IMR-90 (cell line): ENCODE measurements at regions not wholly inside any gene's neighbourhood (a gene's known extent, or its start where the extent isn't known, plus 50 kb on each side); places are given as distances from the start of the nearest gene placed in this dataset.

Experiments used
- ATAC-seq: fragments of 200-7000 bp; cut with Tn5 transposase; 2 replicates; pipeline ENCODE4 v1.9.1; 2020; ENCODE audit warnings: low read depth, mild to moderate bottlenecking, moderate library complexity
- BruUV-seq: library from RNA; stranded (reverse); fragments of 400-500 nt; replicated peaks from 2 replicates; lab custom pipeline; 2021; lab: Mats Ljungman, UMichigan
- CTCF ChIA-PET: fragments of 300-600 bp; formaldehyde crosslinking; extraction: SDS; loops from one replicate; lab custom pipeline; 2021; ENCODE audit warnings: antibody characterized with exemption; lab: Yijun Ruan, JAX
- POLR2A ChIA-PET: fragments of 300-600 bp; sonication (Branson Sonifier 250); formaldehyde crosslinking; loops from one replicate; lab custom pipeline; 2022; ENCODE audit warnings: antibody characterized with exemption; ENCODE audit not compliant: unreplicated experiment; lab: Charles Lee
- DNase-seq: peaks from one replicate; pipeline ENCODE4 v3.0.0; 2013
- H2AFZ ChIP-seq: replicated peaks from 2 replicates; pipeline ENCODE3; 2013; ENCODE audit warnings: low read length, mild to moderate bottlenecking; ENCODE audit not compliant: poor library complexity
- H2AK5ac ChIP-seq: 2 replicates; pipeline ENCODE4 v1.6.1; 2013; ENCODE audit warnings: low read depth, low read length, inconsistent platforms
- H2AK9ac ChIP-seq: replicated peaks from 2 replicates; pipeline ENCODE3; 2013; ENCODE audit warnings: mild to moderate bottlenecking, low read depth, low read length, moderate library complexity; ENCODE audit not compliant: poor library complexity
- H2BK120ac ChIP-seq: 2 replicates; pipeline ENCODE4 v1.6.1; 2013; ENCODE audit warnings: low read depth, low read length, inconsistent platforms
- H2BK15ac ChIP-seq: 3 replicates; pipeline ENCODE4 v1.6.1; 2013; ENCODE audit warnings: low read depth, low read length, inconsistent platforms
- H2BK20ac ChIP-seq: 2 replicates; pipeline ENCODE4 v1.6.1; 2013; ENCODE audit warnings: low read depth, mild to moderate bottlenecking, inconsistent platforms, low read length, moderate library complexity
- H2BK5ac ChIP-seq: 2 replicates; pipeline ENCODE4 v1.6.1; 2013; ENCODE audit warnings: mild to moderate bottlenecking, low read depth, low read length, inconsistent platforms; ENCODE audit not compliant: poor library complexity, severe bottlenecking
- H3K14ac ChIP-seq: replicated peaks from 2 replicates; pipeline ENCODE4 v1.6.1; 2013; ENCODE audit warnings: low read depth, low read length, inconsistent platforms
- H3K18ac ChIP-seq: 2 replicates; pipeline ENCODE4 v1.6.1; 2013; ENCODE audit warnings: low read depth, low read length, control low read depth
- H3K23ac ChIP-seq: 2 replicates; pipeline ENCODE4 v1.6.1; 2013; ENCODE audit warnings: low read depth, low read length, inconsistent platforms
- H3K27ac ChIP-seq: 2 replicates; pipeline ENCODE4 v1.5.1; 2013; ENCODE audit warnings: mild to moderate bottlenecking, control low read depth, low read length; ENCODE audit not compliant: insufficient read depth
- H3K27me3 ChIP-seq: 2 replicates; pipeline ENCODE4 v1.6.1; 2013; ENCODE audit warnings: low read length; ENCODE audit not compliant: control insufficient read depth, insufficient read depth
- H3K36me3 ChIP-seq: 2 replicates; pipeline ENCODE4 v1.6.1; 2013; ENCODE audit warnings: low read length, mixed read lengths; ENCODE audit not compliant: control insufficient read depth, insufficient read depth
- H3K4ac ChIP-seq: 2 replicates; pipeline ENCODE4 v1.6.1; 2013; ENCODE audit warnings: low read depth, low read length, inconsistent platforms
- H3K4me1 ChIP-seq: 2 replicates; pipeline ENCODE4 v1.6.1; 2013; ENCODE audit warnings: low read length, mixed read lengths; ENCODE audit not compliant: control insufficient read depth, insufficient read depth
- H3K4me2 ChIP-seq: 2 replicates; pipeline ENCODE4 v1.6.1; 2013; ENCODE audit warnings: low read depth, mild to moderate bottlenecking, control low read depth, low read length, moderate library complexity
- H3K4me3 ChIP-seq: 2 replicates; pipeline ENCODE4 v1.5.1; 2013; ENCODE audit warnings: low read depth, mild to moderate bottlenecking, control low read depth, low read length, moderate library complexity; ENCODE audit not compliant: insufficient read depth
- H3K56ac ChIP-seq: 2 replicates; pipeline ENCODE4 v1.6.1; 2013; ENCODE audit warnings: low read length, inconsistent platforms; ENCODE audit not compliant: insufficient read depth; ENCODE audit errors: extremely low read depth
- H3K79me1 ChIP-seq, 2 experiments: 2 replicates each; pipeline ENCODE4 v1.6.1; 2013; ENCODE audit warnings: low read length in 2 of 2, inconsistent platforms in 1 of 2, low read depth in 1 of 2
- H3K9ac ChIP-seq: 2 replicates; pipeline ENCODE4 v1.6.1; 2013; ENCODE audit warnings: low read depth, low read length, control low read depth
- H3K9me1 ChIP-seq: 2 replicates; pipeline ENCODE4 v1.6.1; 2013; ENCODE audit warnings: low read length, inconsistent platforms; ENCODE audit not compliant: insufficient read depth
- H3K9me3 ChIP-seq: 2 replicates; pipeline ENCODE4 v1.6.1; 2013; ENCODE audit warnings: low read length; ENCODE audit not compliant: control insufficient read depth, insufficient read depth
- H4K20me1 ChIP-seq: 2 replicates; pipeline ENCODE4 v1.6.1; 2013; ENCODE audit warnings: low read length, inconsistent platforms; ENCODE audit not compliant: insufficient read depth
- H4K5ac ChIP-seq: 2 replicates; pipeline ENCODE4 v1.6.1; 2013; ENCODE audit warnings: mild to moderate bottlenecking, low read depth, low read length, control low read depth
- H4K8ac ChIP-seq, 2 experiments: 2 replicates each; pipeline ENCODE4 v1.6.1; 2013; ENCODE audit warnings: low read depth in 2 of 2, low read length in 2 of 2, control low read depth in 1 of 2, inconsistent platforms in 1 of 2
- H4K91ac ChIP-seq: 2 replicates; pipeline ENCODE4 v1.6.1; 2013; ENCODE audit warnings: low read depth, low read length, inconsistent platforms; ENCODE audit not compliant: insufficient read depth
- BHLHE40 ChIP-seq: fragments of 150-350 bp; IDR thresholded peaks from 2 replicates; pipeline ENCODE4 v1.6.1; 2016; ENCODE audit warnings: mild to moderate bottlenecking, low read depth, low read length
- CEBPB ChIP-seq: IDR thresholded peaks from 2 replicates; pipeline ENCODE4 v1.6.1; 2012; ENCODE audit warnings: low read depth, low read length, improper control_type of control experiment
- CHD1 ChIP-seq: IDR thresholded peaks from 2 replicates; pipeline ENCODE4 v1.6.1; 2012; ENCODE audit warnings: low read depth, low read length, improper control_type of control experiment
- CTCF ChIP-seq: conservative IDR thresholded peaks from 2 replicates; pipeline ENCODE4 v1.5.1; 2012; ENCODE audit warnings: mild to moderate bottlenecking, low read depth, low read length, improper control_type of control experiment
- ELK1 ChIP-seq: fragments of 150-350 bp; IDR thresholded peaks from 2 replicates; pipeline ENCODE4 v1.6.1; 2016; ENCODE audit warnings: low read depth, mild to moderate bottlenecking, low read length, moderate library complexity, borderline replicate concordance
- FOS ChIP-seq: fragments of 150-350 bp; IDR thresholded peaks from 2 replicates; pipeline ENCODE4 v1.6.1; 2016; ENCODE audit warnings: low read depth, low read length
- MAFK ChIP-seq: IDR thresholded peaks from 2 replicates; pipeline ENCODE4 v1.6.1; 2012; ENCODE audit warnings: low read depth, low read length, improper control_type of control experiment
- MAZ ChIP-seq: IDR thresholded peaks from 2 replicates; pipeline ENCODE4 v1.6.1; 2012; ENCODE audit warnings: low read depth, mild to moderate bottlenecking, low read length, improper control_type of control experiment, moderate library complexity, borderline replicate concordance
- MXI1 ChIP-seq: IDR thresholded peaks from 2 replicates; pipeline ENCODE4 v1.6.1; 2012; ENCODE audit warnings: low read depth, mild to moderate bottlenecking, low read length, moderate library complexity, borderline replicate concordance
- NFE2L2 ChIP-seq: fragments of 150-350 bp; IDR thresholded peaks from 2 replicates; pipeline ENCODE4 v1.6.1; 2016; ENCODE audit warnings: low read depth, mild to moderate bottlenecking, low read length
- POLR2A ChIP-seq: IDR thresholded peaks from 2 replicates; pipeline ENCODE4 v1.6.1; 2012; ENCODE audit warnings: mild to moderate bottlenecking, low read depth, low read length
- RAD21 ChIP-seq: IDR thresholded peaks from 2 replicates; pipeline ENCODE4 v1.6.1; 2012; ENCODE audit warnings: low read length, improper control_type of control experiment
- RCOR1 ChIP-seq: IDR thresholded peaks from 2 replicates; pipeline ENCODE4 v1.6.1; 2012; ENCODE audit warnings: mild to moderate bottlenecking, low read length, improper control_type of control experiment; ENCODE audit not compliant: insufficient replicate concordance
- RFX5 ChIP-seq: IDR thresholded peaks from 2 replicates; pipeline ENCODE4 v1.8.0; 2012; ENCODE audit warnings: low read depth, mild to moderate bottlenecking, low read length, moderate library complexity
- SMC3 ChIP-seq: fragments of 150-350 bp; IDR thresholded peaks from 2 replicates; pipeline ENCODE4 v1.6.1; 2016; ENCODE audit warnings: low read depth, mild to moderate bottlenecking, antibody characterized with exemption, low read length, moderate library complexity
- USF2 ChIP-seq: fragments of 150-350 bp; IDR thresholded peaks from 2 replicates; pipeline ENCODE4 v1.6.1; 2017; ENCODE audit warnings: mild to moderate bottlenecking, antibody characterized with exemption, low read length, low read depth
- WGBS, 2 experiments: methylation state at CpG; one replicate each; pipeline versions ENCODE4 v1.1.5 to v1.1.7; 2013; ENCODE audit warnings: missing lambda C conversion rate in 2 of 2; ENCODE audit not compliant: insufficient read length in 1 of 2; ENCODE audit errors: extremely low coverage in 2 of 2; 5-methylcytosine and 5-hydroxymethylcytosine counted together
- dilution Hi-C: fragments of 300-500 bp; cut with HindIII; formaldehyde crosslinking; loops from one replicate; pipeline ENCODE4 v1.14.3; 2018; ENCODE audit warnings: low sequenced_read_pairs; ENCODE audit not compliant: unreplicated experiment
- in situ Hi-C: fragments of 300-500 bp; cut with MboI; formaldehyde crosslinking; loops from 3 replicates; pipeline ENCODE4 v1.14.3; 2019; ENCODE audit warnings: low sequenced_read_pairs, inconsistent platforms, mixed read lengths
- intact Hi-C: fragments of 100-400 bp; cut with micrococcal nuclease; formaldehyde crosslinking; loops from 2 replicates; pipeline ENCODE4 v1.10.0; 2022

- no peak overlapping the region for H2BK120ac ChIP-seq
- H3K27ac ChIP-seq = no peak overlapping the region
- H3K4ac ChIP-seq = no peak overlapping the region
- H3K18ac ChIP-seq = no peak overlapping the region
- in situ Hi-C loops (no loop called here), intact Hi-C loops (no loop called here), dilution Hi-C loops (no loop called here)
- no peaks in the 10 kb centered on the region for H3K9me3 ChIP-seq
- H3K9ac ChIP-seq = no peak overlapping the region
- no peak for DNase-seq
- no peak overlapping the region for H2BK5ac ChIP-seq
- H4K20me1 ChIP-seq = no peaks in the 10 kb centered on the region
- H4K8ac ChIP-seq = no peak overlapping the region
- H3K36me3 ChIP-seq = no peaks in the 10 kb centered on the region
- no peaks in the 10 kb centered on the region for H3K9me1 ChIP-seq
- no peaks in the 10 kb centered on the region for H3K79me1 ChIP-seq
- POLR2A ChIA-PET = no interaction called here
- H4K91ac ChIP-seq = no peak overlapping the region
- CTCF ChIA-PET = no interaction called here
- no peak overlapping the region for H3K23ac ChIP-seq
- no peak overlapping the region for H3K4me3 ChIP-seq
- ATAC-seq = no peak
- H3K14ac ChIP-seq = no peak overlapping the region
- no peaks in the 10 kb centered on the region; the same call in 1 of the 2 replicates for H3K4me1 ChIP-seq
- H3K27me3 ChIP-seq = peaks cover 5% of the 10 kb centered on the region
- H4K5ac ChIP-seq = no peak overlapping the region
- H2BK15ac ChIP-seq = no peak overlapping the region
- H2BK20ac ChIP-seq = no peak overlapping the region
- BruUV-seq = no TSS peak
- no peak overlapping the region for H2AFZ ChIP-seq
- H2AK9ac ChIP-seq = no peak overlapping the region
- no peak overlapping the region for H3K4me2 ChIP-seq
- no peak overlapping the region for H3K56ac ChIP-seq
- WGBS, 2 experiments = 89% methylated on average over 3 of the region's 6 CpGs; no CpG with 5 or more reads in 1 of the 2 experiments
- no peak for TF ChIP-seq MXI1
- TF ChIP-seq RFX5 = no peak
- no peak for TF ChIP-seq CHD1
- no peak for TF ChIP-seq BHLHE40
- no peak for TF ChIP-seq NFE2L2
- TF ChIP-seq CTCF = no peak
- no peak for TF ChIP-seq MAZ
- TF ChIP-seq POLR2A = no peak
- TF ChIP-seq USF2 = no peak
- no peak for TF ChIP-seq SMC3
- TF ChIP-seq RCOR1 = no peak
- no peak for TF ChIP-seq RAD21
- TF ChIP-seq CEBPB = no peak
- no peak for TF ChIP-seq MAFK
- no peak for TF ChIP-seq ELK1
- no peak for TF ChIP-seq FOS
- H2AK5ac ChIP-seq = no peak overlapping the region
These were observed 136.5 kb upstream of the TMCC3 start for GRCh38 chr12:94786906-94787305.
